ENCODE measurements at regions not wholly inside any gene's neighbourhood (a gene's known extent, or its start where the extent isn't known, plus 50 kb on each side); places are given as distances from the start of the nearest gene placed in this dataset.

DNA sequence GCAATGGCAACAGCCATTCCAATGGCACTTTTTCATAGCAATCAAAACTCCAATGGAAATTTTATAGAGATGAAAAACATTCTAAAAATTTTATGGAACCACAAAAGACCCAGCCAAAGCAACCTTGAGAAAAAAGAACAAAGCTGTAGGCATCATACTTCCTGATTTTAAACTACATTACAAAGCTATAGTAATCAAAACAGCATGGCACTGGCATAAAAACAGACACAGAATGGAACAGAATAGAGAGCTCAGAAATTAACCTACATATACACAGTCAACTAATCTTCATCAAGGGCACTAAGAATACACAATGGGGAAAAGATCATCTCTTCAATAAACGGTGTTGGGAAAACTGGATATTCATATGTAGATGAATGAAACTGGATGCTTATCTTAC, 401.5 kb downstream of the NPHP4 start:
- no peak for TF ChIP-seq CTCF (IDR thresholded peaks at IDR 0.05)
- TF ChIP-seq POLR2A (IDR thresholded peaks at IDR 0.05): no peak
- H3K9me3 ChIP-seq: no peaks in the 10 kb centered on the region
- no peaks in the 10 kb centered on the region for H3K27me3 ChIP-seq
- intact Hi-C loops (cut with DNase I; ENCODE audit: low total_unique reads): no loop called here
- H3K4me1 ChIP-seq: no peaks in the 10 kb centered on the region
- WGBS, 2 donors: 91 to 93% methylated on average over 1 of the region's 1 CpG
- H3K36me3 ChIP-seq (ENCODE audit: low read depth, missing control alignments): no peaks in the 10 kb centered on the region
- no peak overlapping the region for H3K27ac ChIP-seq
- no peak for DNase-seq
- H3K4me3 ChIP-seq: no peak overlapping the region

DNA sequence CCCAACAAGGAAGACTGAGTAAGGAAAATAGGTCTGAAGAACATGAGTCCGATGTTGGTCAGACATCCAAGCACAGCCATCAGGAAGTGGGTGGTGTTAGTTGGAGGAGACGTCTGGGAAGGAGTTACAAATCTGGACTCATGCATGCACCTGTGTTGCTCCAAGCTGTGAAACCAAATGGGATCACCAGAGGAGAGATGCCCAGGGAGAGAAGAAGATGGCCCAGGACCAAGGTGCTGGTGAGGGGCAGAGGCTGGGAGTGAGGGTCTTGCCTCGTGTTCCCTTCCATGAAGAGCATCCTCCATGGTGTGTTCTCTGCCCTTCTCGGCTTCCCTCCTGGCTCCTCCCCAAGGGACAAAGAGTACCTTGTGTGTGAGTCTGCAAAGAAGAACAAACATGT, 405.6 kb downstream of the NPHP4 start:
- Histone ChIP-seq H3K4me1 (no peaks in the 10 kb centered on the region), H3K36me3 (ENCODE audit: low read depth, missing control alignments) (no peaks in the 10 kb centered on the region), H3K9me3 (no peaks in the 10 kb centered on the region), H3K27me3 (no peaks in the 10 kb centered on the region), H3K27ac (no peak overlapping the region), H3K4me3 (no peak overlapping the region)
- intact Hi-C loops (cut with DNase I; ENCODE audit: low total_unique reads): no loop called here
- no peak for TF ChIP-seq CTCF (IDR thresholded peaks at IDR 0.05)
- TF ChIP-seq POLR2A (IDR thresholded peaks at IDR 0.05): no peak
- no peak for DNase-seq
- WGBS, 2 donors: 78 to 84% methylated on average over 4 of the region's 4 CpGs

GRCh38 chr1:5585256-5585655, 407.0 kb downstream of the NPHP4 start:
- Histone ChIP-seq H3K4me1 (no peaks in the 10 kb centered on the region), H3K27ac (no peak overlapping the region), H3K9me3 (no peaks in the 10 kb centered on the region), H3K4me3 (no peak overlapping the region), H3K27me3 (no peaks in the 10 kb centered on the region), H3K36me3 (ENCODE audit: low read depth, missing control alignments) (no peaks in the 10 kb centered on the region)
- TF ChIP-seq POLR2A (IDR thresholded peaks at IDR 0.05) (no peak), CTCF (IDR thresholded peaks at IDR 0.05) (no peak)
- 84 to 85% methylated on average over 9 of the region's 9 CpGs for WGBS, 2 donors
- no peak for DNase-seq
- intact Hi-C loops (cut with DNase I; ENCODE audit: low total_unique reads): no loop called here

GRCh38 chr1:5580926-5581325, 411.3 kb downstream of the NPHP4 start:
- Histone ChIP-seq H3K4me1 (no peaks in the 10 kb centered on the region), H3K4me3 (no peak overlapping the region), H3K27me3 (no peaks in the 10 kb centered on the region), H3K27ac (no peak overlapping the region), H3K36me3 (ENCODE audit: low read depth, missing control alignments) (no peaks in the 10 kb centered on the region), H3K9me3 (no peaks in the 10 kb centered on the region)
- TF ChIP-seq POLR2A (IDR thresholded peaks at IDR 0.05) (no peak), CTCF (IDR thresholded peaks at IDR 0.05) (no peak)
- intact Hi-C loops (cut with DNase I; ENCODE audit: low total_unique reads): no loop called here
- DNase-seq: no peak
- 68 to 96% methylated on average over 5 of the region's 5 CpGs for WGBS, 2 donors

- intact Hi-C loops (cut with DNase I; ENCODE audit: low total_unique reads): no loop called here
Observed at GRCh38 chr1:5579966-5580365, 412.3 kb downstream of the NPHP4 start.

More at GRCh38 chr1:5579966-5580365, 412.3 kb downstream of the NPHP4 start:
- no peak overlapping the region for H3K4me3 ChIP-seq
- TF ChIP-seq POLR2A (IDR thresholded peaks at IDR 0.05): no peak
- TF ChIP-seq CTCF (IDR thresholded peaks at IDR 0.05): no peak
- H3K27me3 ChIP-seq: no peaks in the 10 kb centered on the region
- WGBS, 2 donors: 87 to 98% methylated on average over 4 of the region's 4 CpGs
- no peaks in the 10 kb centered on the region for H3K36me3 ChIP-seq (ENCODE audit: low read depth, missing control alignments)
- no peaks in the 10 kb centered on the region for H3K9me3 ChIP-seq
- H3K4me1 ChIP-seq: no peaks in the 10 kb centered on the region
- no peak overlapping the region for H3K27ac ChIP-seq
- no peak for DNase-seq
